ENCODE measurements at regions not wholly inside any gene's neighbourhood (a gene's known extent, or its start where the extent isn't known, plus 50 kb on each side); places are given as distances from the start of the nearest gene placed in this dataset.

DNA sequence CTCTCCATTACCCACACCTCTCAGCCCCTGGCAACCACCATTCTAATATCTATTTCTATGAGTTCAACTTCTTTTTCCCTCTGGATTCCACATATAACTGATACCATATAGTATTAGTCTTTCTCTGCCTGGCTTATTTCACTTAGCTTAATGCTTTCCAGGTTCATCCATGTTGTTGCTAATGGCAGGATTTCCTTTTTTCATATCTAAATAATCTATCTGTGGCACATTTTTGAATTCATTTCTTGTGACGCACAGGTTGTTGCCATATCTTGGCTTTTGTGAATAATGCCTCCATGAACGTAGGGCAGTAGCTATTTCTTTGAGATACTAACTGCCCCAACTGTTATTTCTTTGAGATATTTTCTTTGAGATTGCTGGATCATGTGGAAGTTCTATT is 235.6 kb downstream of the SPRY2 start:
- TF ChIP-seq CTCF (optimal IDR thresholded peaks at IDR 0.05 in 1 of 3, IDR thresholded peaks at IDR 0.05 in 1 of 3, conservative IDR thresholded peaks at IDR 0.05 in 1 of 3; ENCODE audit: extremely low read depth in 1 of 3, insufficient read depth in 2 of 3, low read length in 3 of 3) = no peak
- no peak for TF ChIP-seq EZH2 (IDR thresholded peaks at IDR 0.05; ENCODE audit: low read length)

Data from keratinocyte (primary cell).